Mesenchymal stem cell (in vitro differentiated cells and primary cell): ENCODE measurements at regions not wholly inside any gene's neighbourhood (a gene's known extent, or its start where the extent isn't known, plus 50 kb on each side); places are given as distances from the start of the nearest gene placed in this dataset.

Experiments used
- DNase-seq: peaks from one replicate; pipeline ENCODE4 v3.0.0-alpha.2; 2013
- H2AFZ ChIP-seq: one replicate; pipeline ENCODE4 v1.6.1; 2013; ENCODE audit warnings: low read depth, mild to moderate bottlenecking, control low read depth, inconsistent platforms, low read length, moderate library complexity
- H2AK5ac ChIP-seq: 2 replicates; pipeline ENCODE4 v1.6.1; 2013; ENCODE audit warnings: low read length, moderate library complexity, mild to moderate bottlenecking, inconsistent platforms; ENCODE audit not compliant: severe bottlenecking
- H2BK120ac ChIP-seq: one replicate; pipeline ENCODE4 v1.6.1; 2013; ENCODE audit warnings: low read depth, mild to moderate bottlenecking, inconsistent platforms, low read length, moderate library complexity
- H2BK12ac ChIP-seq, 2 experiments: one replicate each; pipeline ENCODE4 v1.6.1; 2013; ENCODE audit warnings: inconsistent platforms in 2 of 2, low read length in 2 of 2, mild to moderate bottlenecking in 2 of 2, moderate library complexity in 2 of 2, control low read depth in 1 of 2
- H2BK15ac ChIP-seq: one replicate; pipeline ENCODE4 v1.6.1; 2013; ENCODE audit warnings: mild to moderate bottlenecking, low read depth, inconsistent platforms; ENCODE audit not compliant: poor library complexity, severe bottlenecking
- H2BK5ac ChIP-seq: 2 replicates; pipeline ENCODE4 v1.6.1; 2013; ENCODE audit warnings: low read depth, mild to moderate bottlenecking, low read length, control low read depth, inconsistent platforms; ENCODE audit not compliant: poor library complexity, severe bottlenecking
- H3K14ac ChIP-seq, 2 experiments: one replicate each; pipeline ENCODE4 v1.6.1; 2013; ENCODE audit warnings: inconsistent platforms in 2 of 2, low read length in 2 of 2, control low read depth in 1 of 2, mild to moderate bottlenecking in 1 of 2, moderate library complexity in 1 of 2
- H3K18ac ChIP-seq, 2 experiments: one replicate each; pipeline ENCODE4 v1.6.1; 2013; ENCODE audit warnings: inconsistent platforms in 2 of 2, low read length in 2 of 2, control low read depth in 1 of 2, low read depth in 1 of 2, mild to moderate bottlenecking in 1 of 2
- H3K23ac ChIP-seq, 2 experiments: one replicate each; pipeline ENCODE4 v1.6.1; 2013; ENCODE audit warnings: inconsistent platforms in 2 of 2, low read length in 2 of 2, mild to moderate bottlenecking in 2 of 2, moderate library complexity in 2 of 2, control low read depth in 1 of 2
- H3K27ac ChIP-seq: 2 replicates; pipeline ENCODE4 v1.5.1; 2013; ENCODE audit warnings: mild to moderate bottlenecking, moderate library complexity, low read length, control low read depth, inconsistent platforms; ENCODE audit not compliant: poor library complexity, severe bottlenecking
- H3K27me3 ChIP-seq, 2 experiments: 2 replicates each; pipeline versions ENCODE4 v1.6.1 to v1.7.0; 2013; ENCODE audit warnings: low read length in 2 of 2, mild to moderate bottlenecking in 2 of 2, moderate library complexity in 2 of 2, control low read depth in 1 of 2, inconsistent platforms in 1 of 2; ENCODE audit not compliant: control insufficient read depth in 1 of 2, insufficient read depth in 1 of 2
- H3K36me3 ChIP-seq, 2 experiments: 2 replicates each; pipeline versions ENCODE4 v1.6.1 to v1.7.0; 2013; ENCODE audit warnings: low read length in 2 of 2, control low read depth in 1 of 2, inconsistent platforms in 1 of 2, low read depth in 1 of 2, mild to moderate bottlenecking in 1 of 2; ENCODE audit not compliant: insufficient read depth in 2 of 2, control insufficient read depth in 1 of 2
- H3K4ac ChIP-seq, 2 experiments: one replicate each; pipeline ENCODE4 v1.6.1; 2013; ENCODE audit warnings: inconsistent platforms in 2 of 2, low read length in 2 of 2, mild to moderate bottlenecking in 2 of 2, moderate library complexity in 2 of 2, control low read depth in 1 of 2, low read depth in 1 of 2
- H3K4me1 ChIP-seq: 2 replicates; pipeline ENCODE4 v1.6.1; 2013; ENCODE audit warnings: low read depth, low read length, control low read depth; ENCODE audit not compliant: control insufficient read depth, insufficient read depth
- H3K4me2 ChIP-seq: 2 replicates; pipeline ENCODE4 v1.6.1; 2013; ENCODE audit warnings: low read length, mild to moderate bottlenecking, inconsistent platforms; ENCODE audit not compliant: poor library complexity, severe bottlenecking
- H3K4me3 ChIP-seq, 2 experiments: 2 replicates each; pipeline versions ENCODE4 v1.5.1 to v1.7.0; 2013; ENCODE audit warnings: low read length in 2 of 2, mild to moderate bottlenecking in 2 of 2, control low read depth in 1 of 2, low read depth in 1 of 2; ENCODE audit not compliant: insufficient read depth in 1 of 2
- H3K79me1 ChIP-seq: replicated peaks from 2 replicates; pipeline ENCODE4 v1.6.1; 2013; ENCODE audit warnings: mild to moderate bottlenecking, control low read depth, low read length, inconsistent platforms; ENCODE audit not compliant: poor library complexity, severe bottlenecking
- H3K9ac ChIP-seq: 2 replicates; pipeline ENCODE4 v1.7.0; 2013; ENCODE audit warnings: mild to moderate bottlenecking, low read length, moderate library complexity
- H3K9me3 ChIP-seq: 2 replicates; pipeline ENCODE4 v1.7.0; 2013; ENCODE audit warnings: mild to moderate bottlenecking, low read length; ENCODE audit not compliant: control insufficient read depth
- H4K8ac ChIP-seq: one replicate; pipeline ENCODE4 v1.6.1; 2013; ENCODE audit warnings: inconsistent platforms, mild to moderate bottlenecking, low read length, moderate library complexity
- H4K91ac ChIP-seq: one replicate; pipeline ENCODE4 v1.6.1; 2013; ENCODE audit warnings: mild to moderate bottlenecking, low read length, inconsistent platforms
- WGBS: methylation state at CpG from one replicate; pipeline ENCODE4 v1.1.7; 2013; ENCODE audit warnings: mixed read lengths; 5-methylcytosine and 5-hydroxymethylcytosine counted together

DNA sequence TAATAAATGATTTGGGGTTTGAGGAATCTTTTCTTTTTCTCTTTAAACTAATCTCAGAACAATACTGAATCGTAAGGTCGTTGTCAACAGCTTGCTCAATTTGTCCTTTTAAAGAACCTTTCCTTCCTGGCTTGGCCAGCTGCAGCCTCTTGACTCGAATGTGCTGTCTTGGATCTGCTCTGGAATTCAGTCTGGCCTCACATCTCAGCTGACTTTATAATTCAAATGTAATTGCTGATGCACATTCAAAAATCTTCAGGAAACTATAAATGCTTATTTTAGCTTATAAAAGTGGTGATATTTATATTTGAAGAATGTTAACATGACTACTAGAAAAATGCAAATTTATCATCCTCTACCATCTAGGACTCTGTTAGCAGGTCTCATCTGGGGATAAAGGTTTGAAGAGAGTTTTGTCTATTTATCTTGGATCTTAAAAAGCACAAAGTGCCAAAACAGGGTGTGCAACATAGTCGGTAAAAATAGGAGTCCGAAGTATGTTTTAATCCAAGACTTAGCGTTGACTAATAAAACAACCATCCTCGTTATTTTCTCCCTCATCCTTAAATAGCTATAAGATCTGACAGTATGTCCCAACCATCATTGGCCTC, 1035.2 kb downstream of the MCTP2 start:
- H3K9ac ChIP-seq = peak overlapping the region; percentile 59
- no peaks in the 10 kb centered on the region for H3K79me1 ChIP-seq
- no peak overlapping the region for H3K4me2 ChIP-seq
- no peak overlapping the region for H2AFZ ChIP-seq
- no peak overlapping the region for H2BK5ac ChIP-seq
- H2BK120ac ChIP-seq = no peak overlapping the region
- peak overlapping the region in 1 of 2 experiments; percentile 3 for H3K18ac ChIP-seq
- peak overlapping the region in 1 of 2 experiments; percentile 15 for H3K4me3 ChIP-seq
- H3K14ac ChIP-seq = no peak overlapping the region
- no peak overlapping the region for H4K91ac ChIP-seq
- H3K27ac ChIP-seq = no peak overlapping the region
- H3K9me3 ChIP-seq = no peaks in the 10 kb centered on the region
- peak overlapping the region in 1 of 2 experiments; percentile 17 for H2BK12ac ChIP-seq
- no peak overlapping the region for H3K23ac ChIP-seq
- no peak overlapping the region for H3K4ac ChIP-seq
- no peaks in the 10 kb centered on the region for H3K36me3 ChIP-seq
- H3K4me1 ChIP-seq = peaks cover 4% of the 10 kb centered on the region
- no peak overlapping the region for H2BK15ac ChIP-seq
- no peak overlapping the region for H2AK5ac ChIP-seq
- no peak for DNase-seq
- no peaks in the 10 kb centered on the region for H3K27me3 ChIP-seq
- no peak overlapping the region for H4K8ac ChIP-seq
- 69% methylated on average over 7 of the region's 7 CpGs for WGBS

DNA sequence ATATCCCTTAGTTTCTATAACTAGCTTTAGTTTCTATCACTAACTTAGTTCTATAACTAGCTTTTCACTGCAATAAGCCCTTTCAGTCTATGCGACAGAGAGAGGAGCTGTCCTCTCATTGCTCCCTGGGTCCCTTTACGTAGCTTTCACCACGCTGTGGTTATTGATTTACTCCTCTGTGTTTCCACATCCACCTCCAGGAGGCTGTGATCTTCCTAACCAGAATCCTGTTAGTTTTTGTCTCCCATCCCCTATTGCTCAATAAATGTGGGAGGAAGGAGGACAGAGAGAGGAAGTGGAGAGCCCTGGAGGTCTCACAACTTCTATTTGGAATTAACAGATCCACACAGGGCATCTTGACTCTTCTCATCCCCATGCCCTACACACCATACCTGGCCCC, 1036.1 kb downstream of the MCTP2 start:
- Histone ChIP-seq H3K4me2 (no peak overlapping the region), H2AFZ (no peak overlapping the region), H3K27ac (no peak overlapping the region), H2BK5ac (no peak overlapping the region), H3K79me1 (no peaks in the 10 kb centered on the region), H3K9ac (peak overlapping the region; percentile 33), H3K14ac (no peak overlapping the region), H3K4me3 (no peak overlapping the region), H3K4ac (peak overlapping the region in 1 of 2 experiments; percentile 47), H2BK15ac (no peak overlapping the region), H2BK12ac (no peak overlapping the region), H3K23ac (no peak overlapping the region), H3K4me1 (peaks cover 4% of the 10 kb centered on the region), H3K36me3 (no peaks in the 10 kb centered on the region), H2BK120ac (no peak overlapping the region), H4K8ac (no peak overlapping the region), H4K91ac (no peak overlapping the region), H3K27me3 (no peaks in the 10 kb centered on the region), H3K9me3 (no peaks in the 10 kb centered on the region), H3K18ac (peak overlapping the region; percentile 1 to 18), H2AK5ac (no peak overlapping the region)
- DNase-seq = no peak
- WGBS = over 99% methylated on average over 3 of the region's 3 CpGs

DNA sequence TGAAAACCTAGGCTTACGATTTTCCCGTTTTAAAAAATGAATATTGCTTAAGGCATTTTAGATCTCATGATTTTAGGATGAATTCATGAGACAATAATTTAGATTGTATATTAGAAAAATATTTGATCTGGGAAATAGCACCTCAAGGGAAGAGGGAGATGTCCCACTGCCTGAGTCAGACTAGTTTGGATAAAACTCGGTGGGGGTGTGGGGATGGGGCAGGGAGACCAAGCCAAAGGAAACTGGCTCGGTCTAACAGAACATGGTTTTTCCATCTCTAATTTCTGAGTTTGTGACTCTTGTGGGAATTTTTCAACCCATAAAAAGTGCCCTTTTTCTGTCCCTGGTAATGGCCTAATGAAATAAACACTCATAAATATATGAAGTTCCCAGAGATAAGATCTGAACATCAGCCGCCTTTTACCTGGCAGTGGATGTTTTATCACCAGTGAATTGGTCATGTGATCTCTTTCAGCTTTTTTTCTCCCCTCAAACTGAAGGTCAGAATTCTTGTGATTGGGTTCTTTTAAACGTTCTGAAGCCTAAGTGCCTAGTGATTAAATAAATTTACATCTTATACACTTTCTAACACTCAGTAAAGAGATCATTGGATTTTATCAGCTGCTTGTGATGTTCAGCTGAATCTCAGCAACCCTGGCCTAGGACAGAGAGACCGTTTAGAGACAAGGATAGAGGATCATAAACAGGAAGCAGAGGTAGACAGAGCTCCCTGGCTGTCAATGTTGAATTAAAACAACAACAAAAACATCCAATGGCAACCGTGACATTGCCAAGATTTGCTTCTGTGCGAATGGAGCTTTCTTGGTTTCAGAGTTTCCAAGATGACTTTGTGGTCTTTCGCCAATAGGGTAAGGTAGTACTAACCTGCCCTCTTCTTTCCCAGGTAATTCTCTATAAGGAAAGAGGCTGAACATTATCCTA, 1038.2 kb downstream of the MCTP2 start:
- no peak overlapping the region for H2BK120ac ChIP-seq
- no peak overlapping the region for H3K4me2 ChIP-seq
- H4K91ac ChIP-seq = no peak overlapping the region
- peak overlapping the region in 1 of 2 experiments; percentile 15 for H2BK12ac ChIP-seq
- peaks cover 4% of the 10 kb centered on the region for H3K4me1 ChIP-seq
- H3K27ac ChIP-seq = no peak overlapping the region
- H3K18ac ChIP-seq = no peak overlapping the region
- WGBS = 70% methylated on average over 8 of the region's 10 CpGs
- no peak overlapping the region for H2AK5ac ChIP-seq
- no peak overlapping the region for H3K4me3 ChIP-seq
- no peak overlapping the region for H3K23ac ChIP-seq
- no peak overlapping the region for H2BK15ac ChIP-seq
- H3K14ac ChIP-seq = no peak overlapping the region
- no peak overlapping the region for H2BK5ac ChIP-seq
- H3K4ac ChIP-seq = no peak overlapping the region
- H4K8ac ChIP-seq = no peak overlapping the region
- H3K27me3 ChIP-seq = no peaks in the 10 kb centered on the region
- no peaks in the 10 kb centered on the region for H3K9me3 ChIP-seq
- no peaks in the 10 kb centered on the region for H3K36me3 ChIP-seq
- peak overlapping the region; percentile 46 for H3K9ac ChIP-seq
- H2AFZ ChIP-seq = no peak overlapping the region
- no peak for DNase-seq
- no peaks in the 10 kb centered on the region for H3K79me1 ChIP-seq

DNA sequence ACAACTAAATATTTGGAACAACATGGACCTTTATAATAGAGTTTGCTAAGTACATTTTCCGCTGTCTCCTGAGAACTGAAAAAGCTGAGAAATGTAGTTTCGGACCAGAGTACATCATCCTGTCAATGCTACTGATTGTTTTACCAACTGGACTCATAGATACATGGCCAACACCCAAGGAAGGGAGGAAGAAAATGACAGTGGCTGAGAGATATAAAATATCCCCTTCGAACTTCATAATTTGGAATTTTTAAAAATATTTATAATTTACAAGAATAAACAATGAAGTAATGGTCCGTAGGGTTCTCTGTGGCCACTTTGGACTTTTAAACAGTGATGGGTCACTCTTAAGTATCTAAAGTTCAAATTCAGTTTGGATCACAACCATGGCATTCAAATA, 1042.7 kb downstream of the MCTP2 start:
- Histone ChIP-seq H2BK120ac (no peak overlapping the region), H3K4ac (no peak overlapping the region), H3K27ac (no peak overlapping the region), H4K8ac (no peak overlapping the region), H3K79me1 (no peaks in the 10 kb centered on the region), H3K4me3 (no peak overlapping the region), H3K9ac (no peak overlapping the region), H3K4me1 (no peaks in the 10 kb centered on the region), H2BK15ac (no peak overlapping the region), H3K36me3 (no peaks in the 10 kb centered on the region), H2BK5ac (no peak overlapping the region), H3K23ac (no peak overlapping the region), H2BK12ac (no peak overlapping the region), H2AFZ (no peak overlapping the region), H3K18ac (no peak overlapping the region), H4K91ac (no peak overlapping the region), H3K27me3 (no peaks in the 10 kb centered on the region), H3K9me3 (no peaks in the 10 kb centered on the region), H3K4me2 (no peak overlapping the region), H3K14ac (no peak overlapping the region), H2AK5ac (no peak overlapping the region)
- DNase-seq = no peak
- 95% methylated on average over 2 of the region's 4 CpGs for WGBS
